ENCODE measurements at regions not wholly inside any gene's neighbourhood (a gene's known extent, or its start where the extent isn't known, plus 50 kb on each side); places are given as distances from the start of the nearest gene placed in this dataset.

GRCh38 chr11:42179216-42179615 lies 719.8 kb upstream of the LRRC4C start:
- no peak for DNase-seq (ENCODE audit: low spot score)

- DNase-seq (ENCODE audit: low spot score) = no peak
Measured at GRCh38 chr11:42195289-42196013, 736.0 kb upstream of the LRRC4C start.

GRCh38 chr11:42200311-42200710 lies 740.9 kb upstream of the LRRC4C start:
- DNase-seq (ENCODE audit: low spot score) = no peak

GRCh38 chr11:42201603-42202148 lies 742.2 kb upstream of the LRRC4C start:
- no peak for DNase-seq (ENCODE audit: low spot score)

GRCh38 chr11:42205518-42205917 lies 746.1 kb upstream of the LRRC4C start:
- DNase-seq (ENCODE audit: low spot score) = no peak

- no peak for DNase-seq (ENCODE audit: low spot score)
Measured at GRCh38 chr11:42225664-42226063, 766.2 kb upstream of the LRRC4C start.

GRCh38 chr11:42232673-42233072 lies 773.2 kb upstream of the LRRC4C start:
- no peak for DNase-seq (ENCODE audit: low spot score)

GRCh38 chr11:42234451-42234951 lies 775.0 kb upstream of the LRRC4C start:
- no peak for DNase-seq (ENCODE audit: low spot score)

- DNase-seq (ENCODE audit: low spot score) = no peak
Measured at GRCh38 chr11:42237701-42238235, 778.3 kb upstream of the LRRC4C start.

- DNase-seq (ENCODE audit: low spot score) = no peak
Measured at GRCh38 chr11:42239188-42239587, 779.7 kb upstream of the LRRC4C start.

GRCh38 chr11:42243385-42243784 lies 783.9 kb upstream of the LRRC4C start:
- no peak for DNase-seq (ENCODE audit: low spot score)

GRCh38 chr11:42244376-42244775 lies 784.9 kb upstream of the LRRC4C start:
- DNase-seq (ENCODE audit: low spot score) = no peak

GRCh38 chr11:42249401-42249800 lies 789.9 kb upstream of the LRRC4C start:
- no peak for DNase-seq (ENCODE audit: low spot score)

GRCh38 chr11:42249956-42250355 lies 790.5 kb upstream of the LRRC4C start:
- DNase-seq (ENCODE audit: low spot score) = no peak

GRCh38 chr11:42251984-42252383 lies 792.5 kb upstream of the LRRC4C start:
- no peak for DNase-seq (ENCODE audit: low spot score)

GRCh38 chr11:42253156-42253555 lies 793.7 kb upstream of the LRRC4C start:
- DNase-seq (ENCODE audit: low spot score) = no peak

- DNase-seq (ENCODE audit: low spot score) = no peak
Measured at GRCh38 chr11:42255906-42256305, 796.5 kb upstream of the LRRC4C start.

- DNase-seq (ENCODE audit: low spot score) = no peak
Measured at GRCh38 chr11:42257534-42257933, 798.1 kb upstream of the LRRC4C start.

GRCh38 chr11:42265072-42265471 lies 805.6 kb upstream of the LRRC4C start:
- no peak for DNase-seq (ENCODE audit: low spot score)

GRCh38 chr11:42271306-42271705 lies 811.9 kb upstream of the LRRC4C start:
- DNase-seq (ENCODE audit: low spot score) = no peak

GRCh38 chr11:42273977-42274376 lies 814.5 kb upstream of the LRRC4C start:
- no peak for DNase-seq (ENCODE audit: low spot score)

GRCh38 chr11:42296910-42297309 lies 837.5 kb upstream of the LRRC4C start:
- no peak for DNase-seq (ENCODE audit: low spot score)

- DNase-seq (ENCODE audit: low spot score) = no peak
Measured at GRCh38 chr11:42299780-42300179, 840.3 kb upstream of the LRRC4C start.

GRCh38 chr11:42301777-42302176 lies 842.3 kb upstream of the LRRC4C start:
- DNase-seq (ENCODE audit: low spot score) = no peak
